Activated T-helper 1 cell treated with anti-CD3 and anti-CD28 coated beads, Interleukin-12 subunit alpha, Interleukin-12 subunit beta, Interleukin-2, Interleukin-4 antibody, amounts not matched to agents 30 ng/mL and 10 ng/mL and 1 ng/mL, durations not matched to agents 14 hours and 24 hours and 36 hours (primary cell): ENCODE measurements at regions not wholly inside any gene's neighbourhood (a gene's known extent, or its start where the extent isn't known, plus 50 kb on each side); places are given as distances from the start of the nearest gene placed in this dataset.
"Not testable (repeated sequence)": the region's sequence is repeated elsewhere in the genome, so short reads cannot be mapped to it uniquely, and the experiment has no call there.

ENCODE experiments used
- DNase-seq: peaks from one replicate; pipeline ENCODE4 v3.0.0; 2021; ENCODE audit warnings: low spot score
- H3K27ac Mint-ChIP-seq: one replicate; pipeline ENCODE4 v1.8.0; 2021; ENCODE audit warnings: mild to moderate bottlenecking, mixed read lengths
- H3K27me3 Mint-ChIP-seq: one replicate; pipeline ENCODE4 v1.8.0; 2022; ENCODE audit warnings: mild to moderate bottlenecking, moderate library complexity, mixed read lengths; ENCODE audit not compliant: insufficient read depth
- H3K36me3 Mint-ChIP-seq: one replicate; pipeline ENCODE4 v1.8.0; 2021; ENCODE audit warnings: low read depth, mixed read lengths
- H3K4me1 Mint-ChIP-seq: one replicate; pipeline ENCODE4 v1.8.0; 2021; ENCODE audit warnings: low read depth, mixed read lengths
- H3K4me3 Mint-ChIP-seq: one replicate; pipeline ENCODE4 v1.8.0; 2021; ENCODE audit warnings: mild to moderate bottlenecking, moderate library complexity, mixed read lengths
- H3K9me3 Mint-ChIP-seq: one replicate; pipeline ENCODE4 v1.8.0; 2021; ENCODE audit warnings: mixed read lengths
- intact Hi-C: fragments of 100-400 bp; cut with micrococcal nuclease; formaldehyde crosslinking; loops from one replicate; pipeline ENCODE4 v1.15.1; 2024

- no peaks in the 10 kb centered on the region for H3K4me1 Mint-ChIP-seq
- no peaks in the 10 kb centered on the region for H3K9me3 Mint-ChIP-seq
- intact Hi-C loops = no loop called here
- H3K36me3 Mint-ChIP-seq = no peaks in the 10 kb centered on the region
- H3K4me3 Mint-ChIP-seq = no peak overlapping the region
- no peak for DNase-seq
- H3K27ac Mint-ChIP-seq = no peak overlapping the region
- H3K27me3 Mint-ChIP-seq = no peaks in the 10 kb centered on the region
Measured at GRCh38 chr4:31023109-31023508, 302.9 kb downstream of the PCDH7 start.

DNA sequence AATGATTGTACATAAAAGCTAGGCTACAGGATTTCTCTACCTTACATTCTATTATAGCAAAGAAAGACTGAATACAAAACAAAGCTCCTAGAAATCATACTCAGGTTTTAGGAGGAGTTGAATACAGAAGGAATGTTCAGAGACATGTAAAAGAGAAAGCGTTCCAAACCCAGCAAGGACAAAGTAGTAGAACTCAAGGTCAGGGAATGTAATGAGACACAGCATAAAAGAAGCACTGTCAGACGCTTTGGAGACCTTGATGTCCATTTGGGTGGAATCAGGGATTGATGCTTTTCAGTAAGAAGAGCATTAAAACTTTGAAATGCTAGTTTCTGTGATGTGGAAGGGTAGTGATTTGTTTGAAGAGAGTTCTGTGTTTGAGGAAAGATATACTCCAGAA lies 303.6 kb downstream of the PCDH7 start:
- H3K27ac Mint-ChIP-seq = no peak overlapping the region
- no peaks in the 10 kb centered on the region for H3K27me3 Mint-ChIP-seq
- no peaks in the 10 kb centered on the region for H3K36me3 Mint-ChIP-seq
- H3K4me1 Mint-ChIP-seq = no peaks in the 10 kb centered on the region
- H3K9me3 Mint-ChIP-seq = no peaks in the 10 kb centered on the region
- no peak overlapping the region for H3K4me3 Mint-ChIP-seq
- no peak for DNase-seq
- intact Hi-C loops = no loop called here

DNA sequence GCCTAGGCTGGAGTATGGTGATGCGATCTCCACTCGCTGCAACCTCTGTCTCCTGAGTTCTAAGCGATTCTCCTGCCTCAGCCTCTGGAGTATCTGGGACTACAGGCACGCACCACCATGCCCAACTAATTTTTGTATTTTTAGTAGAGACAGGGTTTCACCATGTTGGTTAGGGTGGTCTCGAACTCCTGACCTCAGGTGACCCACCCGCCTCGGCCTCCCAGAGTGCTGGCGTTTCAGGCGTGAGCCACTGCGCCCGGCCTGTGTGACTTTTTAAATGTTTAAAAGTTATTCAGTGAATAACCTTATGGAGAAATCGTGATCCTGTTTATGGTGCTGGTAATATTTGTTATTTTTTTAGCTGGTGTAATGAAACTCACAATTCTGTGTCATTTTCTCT lies 304.6 kb downstream of the PCDH7 start:
- intact Hi-C loops, H3K27ac Mint-ChIP-seq, H3K27me3 Mint-ChIP-seq, H3K4me3 Mint-ChIP-seq, H3K9me3 Mint-ChIP-seq, DNase-seq, H3K4me1 Mint-ChIP-seq, H3K36me3 Mint-ChIP-seq: not testable (repeated sequence)

- Mint-ChIP-seq H3K27me3 (no peaks in the 10 kb centered on the region), H3K4me1 (no peaks in the 10 kb centered on the region), H3K9me3 (peaks cover 3% of the 10 kb centered on the region), H3K4me3 (no peak overlapping the region), H3K27ac (no peak overlapping the region), H3K36me3 (no peaks in the 10 kb centered on the region)
- no peak for DNase-seq
- intact Hi-C loops = no loop called here
Measured at GRCh38 chr4:31026256-31026655, 306.1 kb downstream of the PCDH7 start.

GRCh38 chr4:31034550-31034949 lies 314.4 kb downstream of the PCDH7 start:
- no peaks in the 10 kb centered on the region for H3K36me3 Mint-ChIP-seq
- no peak overlapping the region for H3K4me3 Mint-ChIP-seq
- peaks cover 7% of the 10 kb centered on the region for H3K9me3 Mint-ChIP-seq
- H3K27ac Mint-ChIP-seq = no peak overlapping the region
- H3K4me1 Mint-ChIP-seq = no peaks in the 10 kb centered on the region
- H3K27me3 Mint-ChIP-seq = no peaks in the 10 kb centered on the region
- no peak for DNase-seq
- intact Hi-C loops = no loop called here

DNA sequence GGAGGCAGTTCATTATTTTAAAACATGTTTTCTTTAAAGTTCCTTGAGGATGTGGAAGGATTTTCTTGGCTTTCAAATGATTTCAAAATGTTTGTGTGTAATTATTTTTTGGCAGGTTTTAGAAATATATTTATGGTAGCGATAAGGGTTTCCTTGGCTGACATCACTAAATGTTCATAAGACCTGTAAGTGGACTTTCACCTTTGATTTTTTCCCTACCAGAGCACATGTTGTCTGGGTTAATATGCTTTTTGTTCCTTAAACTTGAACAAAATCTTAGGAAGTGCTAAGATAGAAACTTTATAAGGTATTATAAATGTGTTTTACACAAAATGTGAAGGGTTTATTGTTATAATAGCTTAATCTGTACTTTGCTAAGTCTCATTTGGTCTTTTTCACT lies 315.6 kb downstream of the PCDH7 start:
- Mint-ChIP-seq H3K4me1 (no peaks in the 10 kb centered on the region), H3K36me3 (no peaks in the 10 kb centered on the region), H3K4me3 (no peak overlapping the region), H3K9me3 (peaks cover 6% of the 10 kb centered on the region), H3K27me3 (no peaks in the 10 kb centered on the region), H3K27ac (no peak overlapping the region)
- intact Hi-C loops = no loop called here
- no peak for DNase-seq

DNA sequence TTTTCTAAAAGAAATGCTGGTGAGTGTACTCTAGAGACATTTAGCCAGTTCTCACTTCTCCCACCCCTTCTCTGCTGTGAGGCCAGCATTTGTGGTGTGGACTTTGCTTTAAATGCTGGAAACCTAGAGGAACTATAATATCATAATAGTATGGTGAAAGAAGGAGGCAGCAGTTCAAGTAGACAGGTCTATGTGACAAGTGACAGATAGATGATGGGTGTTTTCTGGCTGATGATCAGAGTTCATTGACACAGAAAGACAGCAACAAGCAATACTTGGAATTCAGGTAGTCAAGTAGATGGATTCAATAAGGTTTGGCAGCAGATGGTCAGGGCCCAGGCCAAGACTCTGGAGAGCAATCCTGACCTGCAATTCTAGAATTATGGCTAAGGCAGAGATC lies 317.5 kb downstream of the PCDH7 start:
- Mint-ChIP-seq H3K27me3 (no peaks in the 10 kb centered on the region), H3K9me3 (peaks cover 4% of the 10 kb centered on the region), H3K4me3 (no peak overlapping the region), H3K4me1 (no peaks in the 10 kb centered on the region), H3K36me3 (no peaks in the 10 kb centered on the region), H3K27ac (no peak overlapping the region)
- DNase-seq = no peak
- intact Hi-C loops = no loop called here

GRCh38 chr4:31039382-31039781 lies 319.2 kb downstream of the PCDH7 start:
- no peaks in the 10 kb centered on the region for H3K36me3 Mint-ChIP-seq
- intact Hi-C loops = no loop called here
- DNase-seq = no peak
- H3K27me3 Mint-ChIP-seq = no peaks in the 10 kb centered on the region
- H3K4me3 Mint-ChIP-seq = no peak overlapping the region
- no peaks in the 10 kb centered on the region for H3K4me1 Mint-ChIP-seq
- no peak overlapping the region for H3K27ac Mint-ChIP-seq
- peaks cover 4% of the 10 kb centered on the region for H3K9me3 Mint-ChIP-seq

- intact Hi-C loops = no loop called here
- Mint-ChIP-seq H3K9me3 (peaks cover 4% of the 10 kb centered on the region), H3K27me3 (no peaks in the 10 kb centered on the region), H3K27ac (no peak overlapping the region), H3K4me1 (no peaks in the 10 kb centered on the region), H3K4me3 (no peak overlapping the region), H3K36me3 (no peaks in the 10 kb centered on the region)
- no peak for DNase-seq
Measured at GRCh38 chr4:31040106-31040505, 319.9 kb downstream of the PCDH7 start.

DNA sequence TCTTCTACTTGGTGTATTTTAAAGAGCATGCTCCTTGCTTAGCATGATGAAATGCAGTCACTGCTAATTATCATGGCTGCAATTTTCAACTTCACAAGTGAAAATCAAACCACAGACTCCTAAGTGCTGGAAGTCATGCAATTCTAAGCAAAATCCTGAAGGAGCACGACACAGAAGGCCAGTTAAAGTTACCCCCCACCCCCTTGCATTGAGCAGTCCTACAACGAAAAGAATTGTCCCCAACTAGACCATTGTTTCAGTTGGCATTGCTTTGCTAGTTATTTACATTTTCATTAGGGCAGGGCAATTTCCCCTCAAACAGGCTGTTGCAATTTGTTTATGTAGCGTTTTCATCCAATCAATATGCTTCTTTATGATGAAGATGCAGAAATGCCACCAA lies 321.2 kb downstream of the PCDH7 start:
- Mint-ChIP-seq H3K9me3 (peaks cover 4% of the 10 kb centered on the region), H3K27ac (no peak overlapping the region), H3K27me3 (no peaks in the 10 kb centered on the region)

GRCh38 chr4:31041853-31042252 lies 321.7 kb downstream of the PCDH7 start:
- H3K9me3 Mint-ChIP-seq = peaks cover 4% of the 10 kb centered on the region
- intact Hi-C loops = no loop called here
- no peak overlapping the region for H3K4me3 Mint-ChIP-seq
- H3K4me1 Mint-ChIP-seq = no peaks in the 10 kb centered on the region
- H3K27me3 Mint-ChIP-seq = no peaks in the 10 kb centered on the region
- H3K27ac Mint-ChIP-seq = no peak overlapping the region
- no peaks in the 10 kb centered on the region for H3K36me3 Mint-ChIP-seq
- DNase-seq = no peak

More for the DNA sequence above, 321.2 kb downstream of the PCDH7 start:
- no peaks in the 10 kb centered on the region for H3K4me1 Mint-ChIP-seq
- H3K36me3 Mint-ChIP-seq = no peaks in the 10 kb centered on the region
- intact Hi-C loops = no loop called here
- no peak overlapping the region for H3K4me3 Mint-ChIP-seq
- no peak for DNase-seq

GRCh38 chr4:31043382-31044062 lies 323.4 kb downstream of the PCDH7 start:
- Mint-ChIP-seq H3K4me1 (no peaks in the 10 kb centered on the region), H3K4me3 (no peak overlapping the region), H3K9me3 (no peaks in the 10 kb centered on the region), H3K27me3 (no peaks in the 10 kb centered on the region), H3K36me3 (no peaks in the 10 kb centered on the region), H3K27ac (no peak overlapping the region)
- no peak for DNase-seq
- intact Hi-C loops = no loop called here

DNA sequence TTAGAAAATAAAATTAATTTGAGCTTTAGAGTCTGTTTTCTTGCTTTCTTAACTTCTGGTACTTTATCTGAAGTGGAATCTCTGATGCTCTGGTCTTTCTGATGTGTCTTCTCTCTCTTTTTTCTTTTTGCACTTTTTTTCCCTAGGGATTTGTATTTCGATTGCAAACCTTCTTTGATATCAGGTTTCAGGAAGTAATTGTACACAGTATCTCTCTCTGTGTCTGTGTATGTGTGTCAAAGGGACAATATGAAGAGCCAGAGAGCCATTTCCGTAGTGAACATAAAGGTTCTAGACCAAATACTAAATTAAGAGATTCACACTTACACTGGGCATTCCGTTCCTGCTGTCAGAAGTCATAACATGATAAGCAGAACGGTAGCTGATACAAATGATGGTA lies 325.0 kb downstream of the PCDH7 start:
- no peaks in the 10 kb centered on the region for H3K9me3 Mint-ChIP-seq
- DNase-seq = no peak
- H3K27me3 Mint-ChIP-seq = no peaks in the 10 kb centered on the region
- no peaks in the 10 kb centered on the region for H3K36me3 Mint-ChIP-seq
- intact Hi-C loops = no loop called here
- no peaks in the 10 kb centered on the region for H3K4me1 Mint-ChIP-seq
- H3K4me3 Mint-ChIP-seq = no peak overlapping the region
- H3K27ac Mint-ChIP-seq = no peak overlapping the region

GRCh38 chr4:31045724-31046318 lies 325.7 kb downstream of the PCDH7 start:
- Mint-ChIP-seq H3K4me1 (no peaks in the 10 kb centered on the region), H3K4me3 (no peak overlapping the region), H3K27me3 (no peaks in the 10 kb centered on the region), H3K27ac (no peak overlapping the region), H3K36me3 (no peaks in the 10 kb centered on the region), H3K9me3 (no peaks in the 10 kb centered on the region)
- intact Hi-C loops = no loop called here
- DNase-seq = no peak
